Spleen (tissue), 7 donors: ENCODE measurements at regions not wholly inside any gene's neighbourhood (a gene's known extent, or its start where the extent isn't known, plus 50 kb on each side); places are given as distances from the start of the nearest gene placed in this dataset.

Experiments
- POLR2A ChIP-seq, 3 donors: fragments of 450-650 bp; IDR thresholded peaks; one replicate each; pipeline ENCODE4 v1.5.1; 2017; ENCODE audit warnings: antibody characterized with exemption in 3 of 3, mild to moderate bottlenecking in 1 of 3
- POLR2AphosphoS5 ChIP-seq, 3 donors: sonication (generic); formaldehyde crosslinking; IDR thresholded peaks; one replicate each; pipeline ENCODE4 v1.5.1; 2017; ENCODE audit warnings: antibody characterized with exemption in 3 of 3
- TF ChIP-seq, protein P1 (sequence below), 11 experiments: fragments of 200-600 bp in 7 of 11; fragments of 450-650 bp in 4 of 11; sonication (generic) in 4 of 11; IDR thresholded peaks in 8 of 11; conservative IDR thresholded peaks in 3 of 11; 1 replicate in 7 of 11; 2 replicates in 4 of 11; pipeline versions ENCODE4 v1.4.0 to v1.8.0; 2016 to 2021; ENCODE audit warnings: antibody characterized with exemption in 11 of 11, inconsistent platforms in 4 of 11, mild to moderate bottlenecking in 1 of 11
- donor health status: DM: no; HTN: no; CAD: no; lungs with moderate emphysema.
- donor health status: DM: no; HTN: no; CAD: no.
- donor health status: DM: no; HTN: no; CAD: no.

DNA sequence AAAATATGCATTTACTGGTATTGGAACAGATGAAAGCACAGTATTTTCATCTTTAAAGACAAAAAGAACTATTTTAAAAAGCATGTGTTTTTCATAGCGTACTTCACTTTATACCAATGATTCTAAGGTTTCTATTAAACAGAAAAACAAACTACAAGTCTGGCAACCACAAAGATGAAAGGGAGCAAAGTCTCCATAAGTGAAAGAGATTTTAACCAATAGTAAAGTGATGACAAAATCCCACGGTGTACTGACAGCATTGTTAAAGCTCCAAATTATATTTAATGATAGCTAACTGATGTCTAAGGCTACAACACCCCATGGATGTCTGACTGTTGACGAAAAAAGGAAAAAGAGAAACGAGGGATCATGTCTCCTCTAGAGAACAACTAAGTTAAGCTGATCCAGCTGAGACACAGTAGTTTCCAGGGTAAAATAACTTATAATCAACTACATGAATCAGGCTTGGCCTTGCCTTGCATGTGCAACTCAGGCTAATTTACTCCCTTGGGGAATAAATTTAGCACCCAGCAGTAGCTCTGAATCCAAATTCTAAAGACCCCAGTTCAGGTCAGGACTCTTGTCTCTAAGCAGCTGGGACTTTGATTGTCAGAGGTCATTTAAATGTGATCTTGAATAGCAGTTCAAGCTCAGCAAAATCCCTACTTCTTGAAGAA, 56.0 kb upstream of the TAB2 start:
- TF ChIP-seq POLR2AphosphoS5 (IDR thresholded peaks at IDR 0.05) (no peak), POLR2A (IDR thresholded peaks at IDR 0.05) (no peak)
- TF ChIP-seq, protein P1, sequence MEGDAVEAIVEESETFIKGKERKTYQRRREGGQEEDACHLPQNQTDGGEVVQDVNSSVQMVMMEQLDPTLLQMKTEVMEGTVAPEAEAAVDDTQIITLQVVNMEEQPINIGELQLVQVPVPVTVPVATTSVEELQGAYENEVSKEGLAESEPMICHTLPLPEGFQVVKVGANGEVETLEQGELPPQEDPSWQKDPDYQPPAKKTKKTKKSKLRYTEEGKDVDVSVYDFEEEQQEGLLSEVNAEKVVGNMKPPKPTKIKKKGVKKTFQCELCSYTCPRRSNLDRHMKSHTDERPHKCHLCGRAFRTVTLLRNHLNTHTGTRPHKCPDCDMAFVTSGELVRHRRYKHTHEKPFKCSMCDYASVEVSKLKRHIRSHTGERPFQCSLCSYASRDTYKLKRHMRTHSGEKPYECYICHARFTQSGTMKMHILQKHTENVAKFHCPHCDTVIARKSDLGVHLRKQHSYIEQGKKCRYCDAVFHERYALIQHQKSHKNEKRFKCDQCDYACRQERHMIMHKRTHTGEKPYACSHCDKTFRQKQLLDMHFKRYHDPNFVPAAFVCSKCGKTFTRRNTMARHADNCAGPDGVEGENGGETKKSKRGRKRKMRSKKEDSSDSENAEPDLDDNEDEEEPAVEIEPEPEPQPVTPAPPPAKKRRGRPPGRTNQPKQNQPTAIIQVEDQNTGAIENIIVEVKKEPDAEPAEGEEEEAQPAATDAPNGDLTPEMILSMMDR (IDR thresholded peaks at IDR 0.05 in 8 of 11, conservative IDR thresholded peaks at IDR 0.05 in 3 of 11), result no peak
